Activated T-cell treated with anti-CD3 and anti-CD28 coated beads for 24 hours (primary cell): ENCODE measurements at regions not wholly inside any gene's neighbourhood (a gene's known extent, or its start where the extent isn't known, plus 50 kb on each side); places are given as distances from the start of the nearest gene placed in this dataset.

Source experiments
- DNase-seq: peaks from one replicate; pipeline ENCODE4 v3.0.0-alpha.2; 2020; ENCODE audit warnings: low read depth

DNA sequence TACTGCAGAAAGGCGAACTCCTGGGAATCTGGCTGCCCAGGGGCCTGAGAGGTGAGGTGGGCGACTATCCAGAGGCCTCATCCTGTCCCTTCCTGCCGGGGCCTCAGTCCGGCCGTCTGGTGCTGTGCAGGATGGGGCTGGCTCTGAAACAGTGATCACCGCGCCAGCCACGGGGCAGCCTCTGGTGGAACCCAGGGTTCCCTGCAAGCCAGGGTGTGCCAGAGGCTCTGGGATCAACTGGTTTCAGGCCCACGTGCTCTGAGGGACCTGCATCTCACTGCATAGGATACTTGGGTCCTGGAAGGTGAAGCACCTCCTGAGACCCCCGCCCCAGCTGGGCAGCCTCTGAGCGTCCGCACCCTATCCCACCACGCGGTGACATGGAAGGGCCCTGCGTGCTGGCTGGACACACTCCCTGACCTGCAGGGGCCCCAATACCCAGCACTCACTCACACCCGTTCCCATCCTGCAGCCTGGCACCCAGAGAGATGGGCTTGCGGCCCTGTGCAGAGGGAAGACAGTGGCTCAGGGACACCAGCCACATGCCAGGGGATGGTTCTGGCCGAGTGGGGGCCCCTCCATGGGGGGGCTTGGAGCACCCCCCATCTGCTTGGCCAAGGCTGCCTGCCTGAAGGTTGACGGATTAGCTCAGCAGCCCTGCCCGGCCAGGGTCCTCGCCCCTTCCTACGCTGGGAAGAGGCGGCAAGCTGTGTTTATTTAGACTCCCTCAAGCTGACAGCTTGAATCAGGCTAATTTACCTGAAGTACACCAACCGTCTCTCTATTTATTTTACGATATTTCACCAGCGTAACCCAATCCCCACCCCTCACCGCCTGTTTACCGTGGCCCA is 64.3 kb upstream of the TTC34 start:
- DNase-seq: no peak

GRCh38 chr1:2866422-2867086 is 65.1 kb upstream of the TTC34 start:
- no peak for DNase-seq

- DNase-seq: no peak
Observed at GRCh38 chr1:2867087-2867425, 65.6 kb upstream of the TTC34 start.

- DNase-seq: no peak
Observed at GRCh38 chr1:2867861-2868260, 66.4 kb upstream of the TTC34 start.

GRCh38 chr1:2868571-2869195 is 67.2 kb upstream of the TTC34 start:
- DNase-seq: no peak

DNA sequence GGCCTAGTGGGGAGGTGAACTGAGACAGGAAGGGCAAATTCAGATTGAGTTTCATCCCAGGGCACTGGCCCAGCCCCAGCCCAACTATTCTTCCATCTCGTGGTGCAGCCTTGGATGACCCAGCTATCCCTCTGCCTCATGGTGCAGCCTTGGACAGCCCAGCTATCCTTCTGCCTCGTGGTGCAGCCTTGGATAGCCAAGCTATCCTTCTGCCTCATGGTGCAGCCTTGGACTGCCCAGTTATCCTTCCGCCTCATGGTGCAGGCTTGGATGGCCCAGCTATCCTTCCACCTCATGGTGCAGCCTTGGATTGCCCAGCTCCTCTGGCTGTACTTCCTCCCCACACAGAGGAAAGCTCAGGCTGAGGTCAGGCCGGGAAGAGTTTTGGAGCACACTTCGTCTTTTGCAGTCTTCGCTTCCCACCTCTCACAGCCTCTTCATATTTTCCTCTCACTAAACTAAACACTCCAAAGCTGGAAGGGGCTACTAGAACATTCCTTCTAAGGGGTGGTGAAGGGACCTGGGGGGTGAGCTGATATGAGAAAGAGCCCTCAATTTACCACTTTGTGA is 69.8 kb upstream of the TTC34 start:
- DNase-seq: no peak

GRCh38 chr1:2874207-2874606 is 72.7 kb upstream of the TTC34 start:
- DNase-seq: no peak

GRCh38 chr1:2874607-2875480 is 73.4 kb upstream of the TTC34 start:
- DNase-seq: no peak

DNA sequence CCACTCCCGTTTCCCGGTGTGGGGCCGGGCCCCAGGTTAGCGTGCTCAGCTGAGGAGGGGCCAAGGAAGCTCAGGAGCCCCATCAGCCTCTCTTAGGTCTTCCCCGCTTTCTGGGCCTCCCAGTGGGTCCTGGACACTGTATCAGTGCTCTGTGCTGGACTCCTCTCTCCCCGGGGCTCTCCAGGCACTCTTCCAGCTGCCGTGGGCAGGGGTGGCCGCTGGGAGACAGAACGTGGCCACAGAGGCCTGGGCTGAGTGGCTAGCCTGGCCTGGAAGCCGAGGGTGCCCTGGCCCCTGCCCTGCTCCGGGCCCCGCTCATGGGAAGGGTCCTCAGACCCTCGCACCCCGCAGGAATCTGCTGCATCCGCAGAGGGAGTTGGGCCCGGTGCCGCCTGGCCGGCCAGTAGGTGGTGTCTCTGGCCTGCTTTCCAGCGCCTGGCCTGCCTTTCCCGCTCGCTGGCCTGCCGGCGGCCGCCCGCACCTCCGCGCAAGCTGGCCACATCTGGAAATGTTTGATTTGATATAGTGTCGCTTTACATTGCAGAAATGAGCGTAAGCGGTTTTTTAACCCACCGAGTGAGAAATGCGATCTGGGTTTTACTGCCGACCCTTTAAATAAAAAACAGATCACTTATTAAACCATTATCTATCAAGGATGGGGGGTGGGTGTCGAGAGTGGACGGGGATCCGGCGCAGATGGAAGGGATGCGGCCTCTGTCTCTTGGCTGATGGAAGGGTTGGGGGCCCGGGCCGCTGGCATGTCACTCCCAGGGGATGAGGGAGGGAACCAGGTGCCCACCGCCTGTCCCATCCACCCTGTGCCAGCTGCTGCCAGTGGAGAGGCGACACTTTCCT is 74.4 kb upstream of the TTC34 start:
- DNase-seq: no peak

GRCh38 chr1:2876846-2877245 is 75.4 kb upstream of the TTC34 start:
- no peak for DNase-seq

DNA sequence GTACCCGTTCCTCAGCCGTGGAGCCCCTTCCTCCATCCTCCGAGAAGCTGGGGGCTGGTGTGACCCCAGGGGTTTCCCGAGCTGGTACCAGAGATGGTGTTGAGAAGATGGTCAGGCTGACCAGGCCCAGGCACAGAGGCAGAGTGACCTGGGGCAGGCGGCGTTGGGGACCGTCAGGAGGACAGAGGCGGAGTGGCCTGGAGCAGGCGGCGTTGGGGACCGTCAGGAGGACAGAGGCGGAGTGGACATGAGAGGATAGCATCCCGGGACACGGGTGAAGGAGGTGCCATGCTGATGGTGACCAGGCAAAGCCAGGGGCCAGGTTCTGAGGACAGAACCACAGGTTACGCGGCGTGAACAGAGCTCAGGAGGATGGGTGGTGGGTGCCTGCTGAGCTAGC is 75.9 kb upstream of the TTC34 start:
- no peak for DNase-seq

GRCh38 chr1:2878591-2878990 is 77.1 kb upstream of the TTC34 start:
- no peak for DNase-seq

GRCh38 chr1:2879026-2879425 is 77.5 kb upstream of the TTC34 start:
- no peak for DNase-seq

- DNase-seq: no peak
Observed at GRCh38 chr1:2879591-2879990, 78.1 kb upstream of the TTC34 start.

GRCh38 chr1:2880086-2880485 is 78.6 kb upstream of the TTC34 start:
- DNase-seq: no peak

DNA sequence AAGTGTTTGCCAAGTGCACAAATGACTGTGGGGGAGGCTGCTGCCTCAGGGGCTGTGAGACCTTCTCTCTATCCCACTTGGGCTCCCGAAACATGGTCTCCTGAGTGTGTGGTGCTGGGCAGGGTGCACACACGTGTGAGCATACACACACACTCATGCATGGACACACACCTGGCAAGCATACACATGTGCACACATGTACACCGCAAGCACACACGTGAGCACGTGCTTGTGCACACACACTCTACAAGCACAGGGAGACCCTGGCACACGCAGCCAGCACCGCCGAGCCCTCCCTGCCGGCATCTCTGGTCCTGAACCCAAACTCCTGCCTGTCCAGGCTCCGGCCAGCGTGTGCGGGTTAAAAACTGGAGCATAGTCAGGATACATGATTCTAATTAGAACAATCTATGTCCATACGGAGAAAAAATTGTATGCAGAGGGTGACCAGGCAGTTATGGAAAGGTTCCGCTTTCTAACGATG is 79.4 kb upstream of the TTC34 start:
- DNase-seq: no peak

- no peak for DNase-seq
Observed at GRCh38 chr1:2881556-2881955, 80.1 kb upstream of the TTC34 start.

GRCh38 chr1:2882966-2883696 is 81.6 kb upstream of the TTC34 start:
- DNase-seq: no peak

GRCh38 chr1:2885001-2885400 is 83.5 kb upstream of the TTC34 start:
- DNase-seq: no peak

- no peak for DNase-seq
Observed at GRCh38 chr1:2886631-2887030, 85.1 kb upstream of the TTC34 start.
